HCT116 (cell line): ENCODE measurements at regions not wholly inside any gene's neighbourhood (a gene's known extent, or its start where the extent isn't known, plus 50 kb on each side); places are given as distances from the start of the nearest gene placed in this dataset.

Experiments used
- ATAC-seq: fragments of 200-7000 bp; cut with Tn5 transposase; 2 replicates; pipeline ENCODE4 v1.9.1; 2020; ENCODE audit warnings: mild to moderate bottlenecking, moderate library complexity
- BruUV-seq: library from RNA; stranded (reverse); fragments of 400-500 nt; replicated peaks from 2 replicates; lab custom pipeline; 2021; lab: Mats Ljungman, UMichigan
- CTCF ChIA-PET: fragments of 300-600 bp; sonication (Branson Sonifier 250); formaldehyde crosslinking; loops from one replicate; lab custom pipeline; 2021; ENCODE audit warnings: antibody characterized with exemption; lab: Charles Lee
- POLR2A ChIA-PET: fragments of 300-600, 350-600 bp; sonication (Branson Sonifier 250); formaldehyde crosslinking; loops from one replicate; lab custom pipeline; 2021; ENCODE audit warnings: antibody characterized with exemption; lab: Charles Lee
- RAD21 ChIA-PET, 2 experiments: fragments of 300-600 bp; sonication (Branson Sonifier 250); formaldehyde crosslinking; loops; one replicate each; lab custom pipeline; 2023; ENCODE audit warnings: low total read pairs in 2 of 2; ENCODE audit not compliant: uncharacterized antibody in 2 of 2, unreplicated experiment in 2 of 2, low non-redundant PET in 1 of 2; lab: Charles Lee
- DNase-seq: peaks from one replicate; pipeline ENCODE4 v3.0.0-alpha.2; 2010; ENCODE audit warnings: low read depth, low spot score
- H2AFZ ChIP-seq: fragments of 200-600 bp; shearing (Covaris generic), sonication (generic); 2 replicates; pipeline ENCODE4 v1.6.1; 2017; ENCODE audit warnings: low read depth, mixed run types, mixed read lengths, antibody characterized with exemption, low read length; ENCODE audit not compliant: poor library complexity, severe bottlenecking
- H3K27ac ChIP-seq: 2 replicates; pipeline ENCODE4 v1.5.1; 2012; ENCODE audit warnings: low read depth, low read length
- H3K27me3 ChIP-seq: fragments of 200-600 bp; sonication (generic); 2 replicates; pipeline ENCODE4 v1.6.1; 2016; ENCODE audit warnings: mixed run types, low read length, mixed read lengths; ENCODE audit not compliant: insufficient read depth
- H3K36me3 ChIP-seq, 2 experiments: fragments of 200-500 bp in 1 of 2; fragments of 200-600 bp in 1 of 2; sonication (Bioruptor generic) in 1 of 2; sonication (generic) in 1 of 2; 2 replicates each; pipeline versions ENCODE4 v1.5.1 to v1.6.1; 2014 to 2016; ENCODE audit warnings: low read length in 2 of 2, inconsistent platforms in 1 of 2, mixed read lengths in 1 of 2, mixed run types in 1 of 2; ENCODE audit not compliant: insufficient read depth in 2 of 2, control insufficient read depth in 1 of 2
- H3K4me1 ChIP-seq, 2 experiments: fragments of 200-600 bp in 1 of 2; sonication (generic) in 1 of 2; 2 replicates each; pipeline versions ENCODE4 v1.5.1 to v1.6.1; 2012 to 2017; ENCODE audit warnings: low read length in 2 of 2, inconsistent platforms in 1 of 2, mild to moderate bottlenecking in 1 of 2, mixed read lengths in 1 of 2, mixed run types in 1 of 2, moderate library complexity in 1 of 2; ENCODE audit not compliant: insufficient read depth in 2 of 2, control insufficient read depth in 1 of 2
- H3K4me2 ChIP-seq: fragments of 200-600 bp; sonication (generic); 2 replicates; pipeline ENCODE4 v1.6.1; 2017; ENCODE audit warnings: mixed run types, low read length, mixed read lengths
- H3K4me3 ChIP-seq, 2 experiments: fragments of 200-600 bp in 1 of 2; sonication (generic) in 1 of 2; replicated peaks in 1 of 2; 2 replicates each; pipeline ENCODE4 v1.5.1; 2011 to 2016; ENCODE audit warnings: low read length in 2 of 2, control low read depth in 1 of 2, low read depth in 1 of 2, mild to moderate bottlenecking in 1 of 2, mixed read lengths in 1 of 2, mixed run types in 1 of 2
- H3K79me2 ChIP-seq: fragments of 200-600 bp; sonication (generic); 2 replicates; pipeline ENCODE4 v1.6.1; 2017; ENCODE audit warnings: mild to moderate bottlenecking, mixed run types, low read length, moderate library complexity, mixed read lengths; ENCODE audit not compliant: insufficient read depth
- H3K9ac ChIP-seq: fragments of 200-600 bp; sonication (generic); 2 replicates; pipeline ENCODE4 v1.6.1; 2016; ENCODE audit warnings: low read length, mixed read lengths
- H3K9me2 ChIP-seq: fragments of 200-600 bp; sonication (generic), shearing (Covaris generic); 2 replicates; pipeline ENCODE4 v1.6.1; 2017; ENCODE audit warnings: mixed run types, mild to moderate bottlenecking, moderate library complexity; ENCODE audit not compliant: insufficient read depth
- H3K9me3 ChIP-seq, 2 experiments: fragments of 200-500 bp in 1 of 2; fragments of 200-600 bp in 1 of 2; sonication (Bioruptor generic) in 1 of 2; sonication (generic) in 1 of 2; 2 replicates each; pipeline ENCODE4 v1.6.1; 2014 to 2017; ENCODE audit warnings: low read length in 2 of 2, mixed read lengths in 2 of 2, inconsistent platforms in 1 of 2, low read depth in 1 of 2, mild to moderate bottlenecking in 1 of 2, mixed run types in 1 of 2, moderate library complexity in 1 of 2; ENCODE audit not compliant: control insufficient read depth in 1 of 2, insufficient read depth in 1 of 2
- H4K20me1 ChIP-seq: fragments of 200-600 bp; sonication (generic), shearing (Covaris generic); 2 replicates; pipeline ENCODE4 v1.6.1; 2017; ENCODE audit warnings: mixed run types, mild to moderate bottlenecking, moderate library complexity; ENCODE audit not compliant: insufficient read depth
- ATF3 ChIP-seq: IDR thresholded peaks from 2 replicates; pipeline ENCODE4 v1.6.1; 2012
- CBX3 ChIP-seq: IDR thresholded peaks from 2 replicates; pipeline ENCODE4 v1.6.1; 2012; ENCODE audit warnings: low read depth
- CEBPB ChIP-seq: IDR thresholded peaks from 2 replicates; pipeline ENCODE4 v1.6.1; 2012; ENCODE audit warnings: low read depth
- EGR1 ChIP-seq: IDR thresholded peaks from 2 replicates; pipeline ENCODE4 v1.6.1; 2012; ENCODE audit warnings: low read depth
- ELF1 ChIP-seq: IDR thresholded peaks from 2 replicates; pipeline ENCODE4 v1.6.1; 2012; ENCODE audit warnings: low read depth, borderline replicate concordance
- FOSL1 ChIP-seq: IDR thresholded peaks from 2 replicates; pipeline ENCODE4 v1.6.1; 2012; ENCODE audit warnings: low read depth
- JUND ChIP-seq: IDR thresholded peaks from 2 replicates; pipeline ENCODE4 v1.6.1; 2012
- POLR2A ChIP-seq: IDR thresholded peaks from 2 replicates; pipeline ENCODE4 v1.7.0; 2011; ENCODE audit warnings: borderline replicate concordance; ENCODE audit not compliant: insufficient read depth, insufficient read length; ENCODE audit errors: extremely low read depth
- POLR2AphosphoS5 ChIP-seq: IDR thresholded peaks from 2 replicates; pipeline ENCODE4 v1.6.1; 2011; ENCODE audit warnings: mild to moderate bottlenecking, low read depth, low read length, moderate library complexity
- REST ChIP-seq: IDR thresholded peaks from 2 replicates; pipeline ENCODE4 v1.6.1; 2012; ENCODE audit warnings: low read depth
- SIN3A ChIP-seq: IDR thresholded peaks from 2 replicates; pipeline ENCODE4 v1.6.1; 2012; ENCODE audit warnings: low read depth
- SP1 ChIP-seq: IDR thresholded peaks from 2 replicates; pipeline ENCODE4 v1.6.1; 2012; ENCODE audit warnings: low read depth
- TCF7L2 ChIP-seq: IDR thresholded peaks from 2 replicates; pipeline ENCODE4 v1.7.0; 2011; ENCODE audit warnings: borderline replicate concordance, inconsistent platforms; ENCODE audit not compliant: insufficient read depth, insufficient read length; ENCODE audit errors: extremely low read depth
- ZBTB33 ChIP-seq: IDR thresholded peaks from 2 replicates; pipeline ENCODE4 v1.6.1; 2011; ENCODE audit warnings: mild to moderate bottlenecking, low read length, moderate library complexity; ENCODE audit not compliant: insufficient replicate concordance; ENCODE audit errors: extremely low read depth
- ZFX ChIP-seq: fragments of 450-650 bp; IDR thresholded peaks from 2 replicates; pipeline ENCODE4 v1.6.1; 2017
- ZNF274 ChIP-seq: fragments of 200-500 bp; sonication (Bioruptor generic); IDR thresholded peaks from 2 replicates; pipeline ENCODE4 v1.6.1; 2014; ENCODE audit warnings: mild to moderate bottlenecking, low read depth, low read length, inconsistent platforms
- intact Hi-C: fragments of 100-400 bp; cut with micrococcal nuclease; formaldehyde crosslinking; loops from 2 replicates; pipeline ENCODE4 v1.10.0; 2022

GRCh38 chr20:7361321-7361720 lies 578.9 kb downstream of the HAO1 start:
- TF ChIP-seq FOSL1 (no peak), TCF7L2 (no peak), CEBPB (no peak), CBX3 (no peak), ZNF274 (no peak), ATF3 (no peak), JUND (no peak), POLR2A (no peak), ZBTB33 (no peak), SP1 (no peak), POLR2AphosphoS5 (no peak), REST (no peak), SIN3A (no peak), EGR1 (no peak), ELF1 (no peak), ZFX (no peak)
- Histone ChIP-seq H3K36me3 (no peaks in the 10 kb centered on the region), H3K4me1 (no peaks in the 10 kb centered on the region), H3K79me2 (no peaks in the 10 kb centered on the region), H3K4me3 (no peak overlapping the region), H3K9me3 (peaks cover 0 to 12% of the 10 kb centered on the region in 2 experiments; a peak in 2 of 4 replicates), H3K27ac (no peak overlapping the region), H4K20me1 (no peaks in the 10 kb centered on the region), H3K4me2 (no peak overlapping the region), H3K27me3 (no peaks in the 10 kb centered on the region), H3K9ac (no peak overlapping the region), H2AFZ (no peak overlapping the region), H3K9me2 (no peaks in the 10 kb centered on the region)
- intact Hi-C loops: no loop called here
- RAD21 ChIA-PET: no interaction called here
- POLR2A ChIA-PET: no interaction called here
- no peak for DNase-seq
- CTCF ChIA-PET: no interaction called here
- no peak for ATAC-seq
- no TSS peak for BruUV-seq
